A673 (cell line): ENCODE measurements at regions not wholly inside any gene's neighbourhood (a gene's known extent, or its start where the extent isn't known, plus 50 kb on each side); places are given as distances from the start of the nearest gene placed in this dataset.

Experiments used
- EZH2 ChIP-seq: fragments of 200-600 bp; sonication (generic); IDR thresholded peaks from 2 replicates; pipeline ENCODE4 v1.6.1; 2017; ENCODE audit warnings: borderline replicate concordance, low read depth, mild to moderate bottlenecking, mixed read lengths, antibody characterized with exemption, low read length; ENCODE audit not compliant: poor library complexity, severe bottlenecking
- TF ChIP-seq, protein P1 (sequence below): fragments of 300-800, 200-600 bp; sonication (generic); conservative IDR thresholded peaks from 2 replicates; pipeline ENCODE4 v1.5.1; 2017; ENCODE audit warnings: low read depth, mild to moderate bottlenecking, antibody characterized with exemption, low read length, moderate library complexity, mixed read lengths

DNA sequence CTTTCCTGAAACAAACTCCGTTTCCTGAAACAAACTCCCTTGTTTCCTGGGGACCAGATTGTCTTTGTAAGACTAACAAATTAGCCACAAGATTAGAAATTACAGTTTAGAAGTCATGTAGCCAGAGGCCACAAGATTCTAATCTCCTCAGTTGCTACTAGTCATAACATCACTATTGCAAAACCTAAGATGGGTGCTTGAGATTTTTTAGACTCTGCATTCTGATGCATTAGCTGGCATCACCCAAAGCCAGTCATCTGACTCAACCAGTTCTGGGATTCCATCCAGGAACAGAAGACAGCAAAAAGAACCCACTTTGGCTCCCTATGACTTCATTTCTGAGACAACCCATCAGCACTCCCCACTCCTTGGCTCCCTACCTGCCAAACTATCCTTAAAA lies 367.9 kb upstream of the MBL2 start:
- TF ChIP-seq, protein P1, sequence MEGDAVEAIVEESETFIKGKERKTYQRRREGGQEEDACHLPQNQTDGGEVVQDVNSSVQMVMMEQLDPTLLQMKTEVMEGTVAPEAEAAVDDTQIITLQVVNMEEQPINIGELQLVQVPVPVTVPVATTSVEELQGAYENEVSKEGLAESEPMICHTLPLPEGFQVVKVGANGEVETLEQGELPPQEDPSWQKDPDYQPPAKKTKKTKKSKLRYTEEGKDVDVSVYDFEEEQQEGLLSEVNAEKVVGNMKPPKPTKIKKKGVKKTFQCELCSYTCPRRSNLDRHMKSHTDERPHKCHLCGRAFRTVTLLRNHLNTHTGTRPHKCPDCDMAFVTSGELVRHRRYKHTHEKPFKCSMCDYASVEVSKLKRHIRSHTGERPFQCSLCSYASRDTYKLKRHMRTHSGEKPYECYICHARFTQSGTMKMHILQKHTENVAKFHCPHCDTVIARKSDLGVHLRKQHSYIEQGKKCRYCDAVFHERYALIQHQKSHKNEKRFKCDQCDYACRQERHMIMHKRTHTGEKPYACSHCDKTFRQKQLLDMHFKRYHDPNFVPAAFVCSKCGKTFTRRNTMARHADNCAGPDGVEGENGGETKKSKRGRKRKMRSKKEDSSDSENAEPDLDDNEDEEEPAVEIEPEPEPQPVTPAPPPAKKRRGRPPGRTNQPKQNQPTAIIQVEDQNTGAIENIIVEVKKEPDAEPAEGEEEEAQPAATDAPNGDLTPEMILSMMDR, result no peak
- TF ChIP-seq EZH2, result no peak
